CD4-positive, CD25-positive, alpha-beta regulatory T cell (primary cell): ENCODE measurements at regions not wholly inside any gene's neighbourhood (a gene's known extent, or its start where the extent isn't known, plus 50 kb on each side); places are given as distances from the start of the nearest gene placed in this dataset.

Source experiments
- ATAC-seq, 2 donors: fragments of 150-1000 bp; cut with Tn5 transposase; one replicate each; pipeline ENCODE4 v1.10.0; 2021; ENCODE audit warnings: low read depth in 2 of 2, moderate number of reproducible peaks in 2 of 2, moderate library complexity in 1 of 2
- DNase-seq, 3 donors: peaks; one replicate each; pipeline versions ENCODE4 v3.0.0 to v3.0.0-alpha.2; 2012 to 2022; ENCODE audit warnings: mixed read lengths in 1 of 3
- H3K27ac ChIP-seq: one replicate; pipeline ENCODE4 v1.7.0; 2013; ENCODE audit warnings: mild to moderate bottlenecking, low read length; ENCODE audit not compliant: insufficient read depth, poor library complexity, severe bottlenecking
- H3K27me3 ChIP-seq: one replicate; pipeline ENCODE4 v1.7.0; 2013; ENCODE audit warnings: low read length; ENCODE audit not compliant: control insufficient read depth, insufficient read depth
- H3K36me3 ChIP-seq: one replicate; pipeline ENCODE4 v1.7.0; 2013; ENCODE audit warnings: mild to moderate bottlenecking, low read length, moderate library complexity; ENCODE audit not compliant: control insufficient read depth, insufficient read depth
- H3K4me1 ChIP-seq: 2 replicates; pipeline ENCODE4 v1.7.0; 2013; ENCODE audit warnings: mild to moderate bottlenecking, low read length; ENCODE audit not compliant: insufficient read depth, control insufficient read depth, poor library complexity, severe bottlenecking
- H3K4me3 ChIP-seq: one replicate; pipeline ENCODE4 v1.7.0; 2013; ENCODE audit warnings: low read depth, mild to moderate bottlenecking, low read length, moderate library complexity
- H3K9me3 ChIP-seq, 2 experiments: 1 replicate in 1 of 2; 2 replicates in 1 of 2; pipeline ENCODE4 v1.7.0; 2013; ENCODE audit warnings: low read length in 2 of 2, mild to moderate bottlenecking in 1 of 2, moderate library complexity in 1 of 2; ENCODE audit not compliant: control insufficient read depth in 2 of 2
- H3K27ac Mint-ChIP-seq, 3 donors: one replicate each; pipeline ENCODE4 v1.8.0; 2020 to 2022; ENCODE audit warnings: mild to moderate bottlenecking in 3 of 3, mixed read lengths in 3 of 3, moderate library complexity in 2 of 3
- H3K27me3 Mint-ChIP-seq: one replicate; pipeline ENCODE4 v1.8.0; 2022; ENCODE audit warnings: mild to moderate bottlenecking, mixed read lengths
- H3K36me3 Mint-ChIP-seq: one replicate; pipeline ENCODE4 v1.8.0; 2020; ENCODE audit warnings: mixed read lengths
- H3K4me1 Mint-ChIP-seq, 4 donors: one replicate each; pipeline ENCODE4 v1.8.0; 2020 to 2022; ENCODE audit warnings: mixed read lengths in 4 of 4, mild to moderate bottlenecking in 1 of 4
- H3K4me3 Mint-ChIP-seq, 4 donors: one replicate each; pipeline ENCODE4 v1.8.0; 2020 to 2022; ENCODE audit warnings: mild to moderate bottlenecking in 4 of 4, mixed read lengths in 4 of 4, moderate library complexity in 3 of 4
- H3K9me3 Mint-ChIP-seq, 7 donors: one replicate each; pipeline ENCODE4 v1.8.0; 2020 to 2022; ENCODE audit warnings: mixed read lengths in 7 of 7, mild to moderate bottlenecking in 3 of 7, moderate library complexity in 2 of 7

GRCh38 chr12:71071536-71072097 lies 86.2 kb downstream of the TSPAN8 start:
- Histone ChIP-seq H3K4me3 (no peak overlapping the region), H3K4me1 (no peaks in the 10 kb centered on the region), H3K36me3 (no peaks in the 10 kb centered on the region), H3K9me3 (no peaks in the 10 kb centered on the region), H3K27me3 (no peaks in the 10 kb centered on the region), H3K27ac (no peak overlapping the region)
- H3K27ac Mint-ChIP-seq: no peak overlapping the region
- peaks cover 0 to 6% (median 2%) of the 10 kb centered on the region in 7 donors for H3K9me3 Mint-ChIP-seq
- no peak overlapping the region for H3K4me3 Mint-ChIP-seq
- no peaks in the 10 kb centered on the region for H3K36me3 Mint-ChIP-seq
- H3K4me1 Mint-ChIP-seq: no peaks in the 10 kb centered on the region
- ATAC-seq: no peak
- no peak for DNase-seq
- H3K27me3 Mint-ChIP-seq: no peaks in the 10 kb centered on the region

- Mint-ChIP-seq H3K4me1 (no peaks in the 10 kb centered on the region), H3K36me3 (no peaks in the 10 kb centered on the region), H3K27me3 (no peaks in the 10 kb centered on the region), H3K4me3 (no peak overlapping the region), H3K27ac (no peak overlapping the region), H3K9me3 (peaks cover 0 to 4% (median 3%) of the 10 kb centered on the region in 7 donors)
- Histone ChIP-seq H3K36me3 (no peaks in the 10 kb centered on the region), H3K4me1 (no peaks in the 10 kb centered on the region), H3K27me3 (no peaks in the 10 kb centered on the region), H3K9me3 (no peaks in the 10 kb centered on the region), H3K4me3 (no peak overlapping the region), H3K27ac (no peak overlapping the region)
- DNase-seq: no peak
- no peak for ATAC-seq
These were observed 87.2 kb downstream of the TSPAN8 start for GRCh38 chr12:71070416-71071128.

GRCh38 chr12:71069311-71069710 lies 88.5 kb downstream of the TSPAN8 start:
- no peaks in the 10 kb centered on the region for H3K27me3 Mint-ChIP-seq
- Histone ChIP-seq H3K27me3 (no peaks in the 10 kb centered on the region), H3K4me1 (no peaks in the 10 kb centered on the region), H3K9me3 (no peaks in the 10 kb centered on the region), H3K36me3 (no peaks in the 10 kb centered on the region), H3K4me3 (no peak overlapping the region), H3K27ac (no peak overlapping the region)
- no peak overlapping the region for H3K4me3 Mint-ChIP-seq
- no peak for DNase-seq
- H3K27ac Mint-ChIP-seq: no peak overlapping the region
- no peak for ATAC-seq
- no peaks in the 10 kb centered on the region for H3K36me3 Mint-ChIP-seq
- no peaks in the 10 kb centered on the region for H3K4me1 Mint-ChIP-seq
- H3K9me3 Mint-ChIP-seq: peaks cover 0 to 4% (median 3%) of the 10 kb centered on the region in 7 donors

GRCh38 chr12:71063087-71063486 lies 94.7 kb downstream of the TSPAN8 start:
- DNase-seq: no peak
- Mint-ChIP-seq H3K27ac (no peak overlapping the region), H3K4me1 (no peaks in the 10 kb centered on the region), H3K36me3 (no peaks in the 10 kb centered on the region), H3K27me3 (no peaks in the 10 kb centered on the region), H3K4me3 (no peak overlapping the region), H3K9me3 (peaks cover 0 to 4% (median 0%) of the 10 kb centered on the region in 7 donors)
- Histone ChIP-seq H3K27me3 (no peaks in the 10 kb centered on the region), H3K9me3 (no peaks in the 10 kb centered on the region), H3K27ac (no peak overlapping the region), H3K4me1 (no peaks in the 10 kb centered on the region), H3K36me3 (no peaks in the 10 kb centered on the region), H3K4me3 (no peak overlapping the region)
- no peak for ATAC-seq

GRCh38 chr12:71061451-71061850 lies 96.3 kb downstream of the TSPAN8 start:
- Histone ChIP-seq H3K4me1 (no peaks in the 10 kb centered on the region), H3K4me3 (no peak overlapping the region), H3K9me3 (no peaks in the 10 kb centered on the region), H3K27me3 (no peaks in the 10 kb centered on the region), H3K27ac (no peak overlapping the region), H3K36me3 (no peaks in the 10 kb centered on the region)
- DNase-seq (no peak), ATAC-seq (no peak)
- no peak overlapping the region for H3K4me3 Mint-ChIP-seq
- peaks cover 0 to 4% (median 0%) of the 10 kb centered on the region in 7 donors for H3K9me3 Mint-ChIP-seq
- no peaks in the 10 kb centered on the region for H3K4me1 Mint-ChIP-seq
- H3K27ac Mint-ChIP-seq: no peak overlapping the region
- no peaks in the 10 kb centered on the region for H3K27me3 Mint-ChIP-seq
- no peaks in the 10 kb centered on the region for H3K36me3 Mint-ChIP-seq

GRCh38 chr12:71060426-71060825 lies 97.4 kb downstream of the TSPAN8 start:
- ATAC-seq (no peak), DNase-seq (no peak)
- Mint-ChIP-seq H3K4me3 (no peak overlapping the region), H3K36me3 (no peaks in the 10 kb centered on the region), H3K27me3 (no peaks in the 10 kb centered on the region), H3K9me3 (peaks cover 0 to 4% (median 0%) of the 10 kb centered on the region in 7 donors), H3K27ac (no peak overlapping the region), H3K4me1 (no peaks in the 10 kb centered on the region)
- Histone ChIP-seq H3K4me1 (no peaks in the 10 kb centered on the region), H3K36me3 (no peaks in the 10 kb centered on the region), H3K9me3 (no peaks in the 10 kb centered on the region), H3K27me3 (no peaks in the 10 kb centered on the region), H3K27ac (no peak overlapping the region), H3K4me3 (no peak overlapping the region)

- no peak overlapping the region for H3K27ac ChIP-seq
- Mint-ChIP-seq H3K36me3 (no peaks in the 10 kb centered on the region), H3K27me3 (no peaks in the 10 kb centered on the region), H3K27ac (no peak overlapping the region), H3K4me3 (no peak overlapping the region), H3K4me1 (no peaks in the 10 kb centered on the region), H3K9me3 (peaks cover 0 to 4% (median 0%) of the 10 kb centered on the region in 7 donors)
- H3K4me1 ChIP-seq: no peaks in the 10 kb centered on the region
- DNase-seq (no peak), ATAC-seq (no peak)
- no peaks in the 10 kb centered on the region for H3K9me3 ChIP-seq
- no peaks in the 10 kb centered on the region for H3K27me3 ChIP-seq
- H3K36me3 ChIP-seq: no peaks in the 10 kb centered on the region
- no peak overlapping the region for H3K4me3 ChIP-seq
These were observed 100.5 kb downstream of the TSPAN8 start for GRCh38 chr12:71057330-71057729.

GRCh38 chr12:71054551-71054950 lies 103.2 kb downstream of the TSPAN8 start:
- H3K27me3 Mint-ChIP-seq: no peaks in the 10 kb centered on the region
- H3K36me3 ChIP-seq: no peaks in the 10 kb centered on the region
- H3K4me3 Mint-ChIP-seq: no peak overlapping the region
- H3K4me1 ChIP-seq: no peaks in the 10 kb centered on the region
- no peaks in the 10 kb centered on the region for H3K4me1 Mint-ChIP-seq
- no peak overlapping the region for H3K4me3 ChIP-seq
- H3K27ac Mint-ChIP-seq: no peak overlapping the region
- peaks cover 0 to 6% (median 1%) of the 10 kb centered on the region in 7 donors for H3K9me3 Mint-ChIP-seq
- no peaks in the 10 kb centered on the region for H3K27me3 ChIP-seq
- H3K9me3 ChIP-seq: no peaks in the 10 kb centered on the region
- no peak overlapping the region for H3K27ac ChIP-seq
- DNase-seq: no peak
- no peak for ATAC-seq
- no peaks in the 10 kb centered on the region for H3K36me3 Mint-ChIP-seq
